ENCODE measurements at regions not wholly inside any gene's neighbourhood (a gene's known extent, or its start where the extent isn't known, plus 50 kb on each side); places are given as distances from the start of the nearest gene placed in this dataset.

- Histone ChIP-seq H3K4me2 (ENCODE audit: insufficient read depth, low read length) (no peak overlapping the region), H4K20me1 (ENCODE audit: insufficient read depth, low read length) (no peaks in the 10 kb centered on the region), H3K4me1 (ENCODE audit: insufficient read depth, low read length) (no peaks in the 10 kb centered on the region), H3K9me3 (ENCODE audit: low read depth, low read length) (no peaks in the 10 kb centered on the region), H3K27me3 (ENCODE audit: insufficient read depth, low read length) (no peaks in the 10 kb centered on the region), H2AFZ (ENCODE audit: low read length) (no peak overlapping the region), H3K79me2 (ENCODE audit: insufficient read depth, low read length) (no peaks in the 10 kb centered on the region), H3K36me3 (ENCODE audit: insufficient read depth, low read length) (no peaks in the 10 kb centered on the region), H3K4me3 (ENCODE audit: insufficient read depth, low read length) (no peak overlapping the region), H3K27ac (ENCODE audit: low read depth, low read length) (no peak overlapping the region)
- TF ChIP-seq CTCF (IDR thresholded peaks at IDR 0.05; ENCODE audit: extremely low read depth, low read depth, low read length), result no peak
- DNase-seq (ENCODE audit: insufficient read length, low spot score, missing footprints), result no peak
Observed at GRCh38 chr2:177117755-177118154, 94.8 kb upstream of the HNRNPA3 start.

GRCh38 chr2:177118636-177119035, 94.0 kb upstream of the HNRNPA3 start:
- H3K27ac ChIP-seq (ENCODE audit: low read depth, low read length), result no peak overlapping the region
- H3K36me3 ChIP-seq (ENCODE audit: insufficient read depth, low read length), result no peaks in the 10 kb centered on the region
- TF ChIP-seq CTCF (IDR thresholded peaks at IDR 0.05; ENCODE audit: extremely low read depth, low read depth, low read length), result no peak
- no peak overlapping the region for H2AFZ ChIP-seq (ENCODE audit: low read length)
- H3K27me3 ChIP-seq (ENCODE audit: insufficient read depth, low read length), result no peaks in the 10 kb centered on the region
- no peaks in the 10 kb centered on the region for H4K20me1 ChIP-seq (ENCODE audit: insufficient read depth, low read length)
- H3K9me3 ChIP-seq (ENCODE audit: low read depth, low read length), result no peaks in the 10 kb centered on the region
- no peaks in the 10 kb centered on the region for H3K4me1 ChIP-seq (ENCODE audit: insufficient read depth, low read length)
- DNase-seq (ENCODE audit: insufficient read length, low spot score, missing footprints), result no peak
- no peak overlapping the region for H3K4me2 ChIP-seq (ENCODE audit: insufficient read depth, low read length)
- H3K79me2 ChIP-seq (ENCODE audit: insufficient read depth, low read length), result no peaks in the 10 kb centered on the region
- no peak overlapping the region for H3K4me3 ChIP-seq (ENCODE audit: insufficient read depth, low read length)

GRCh38 chr2:177119099-177119498, 93.5 kb upstream of the HNRNPA3 start:
- H3K4me1 ChIP-seq (ENCODE audit: insufficient read depth, low read length), result no peaks in the 10 kb centered on the region
- H3K4me3 ChIP-seq (ENCODE audit: insufficient read depth, low read length), result no peak overlapping the region
- no peaks in the 10 kb centered on the region for H4K20me1 ChIP-seq (ENCODE audit: insufficient read depth, low read length)
- no peak overlapping the region for H3K4me2 ChIP-seq (ENCODE audit: insufficient read depth, low read length)
- H2AFZ ChIP-seq (ENCODE audit: low read length), result no peak overlapping the region
- no peaks in the 10 kb centered on the region for H3K79me2 ChIP-seq (ENCODE audit: insufficient read depth, low read length)
- H3K9me3 ChIP-seq (ENCODE audit: low read depth, low read length), result no peaks in the 10 kb centered on the region
- no peak for DNase-seq (ENCODE audit: insufficient read length, low spot score, missing footprints)
- H3K36me3 ChIP-seq (ENCODE audit: insufficient read depth, low read length), result no peaks in the 10 kb centered on the region
- TF ChIP-seq CTCF (IDR thresholded peaks at IDR 0.05; ENCODE audit: extremely low read depth, low read depth, low read length), result no peak
- no peaks in the 10 kb centered on the region for H3K27me3 ChIP-seq (ENCODE audit: insufficient read depth, low read length)
- H3K27ac ChIP-seq (ENCODE audit: low read depth, low read length), result no peak overlapping the region

GRCh38 chr2:177123048-177123447, 89.5 kb upstream of the HNRNPA3 start:
- Histone ChIP-seq H3K4me3 (ENCODE audit: insufficient read depth, low read length) (no peak overlapping the region), H4K20me1 (ENCODE audit: insufficient read depth, low read length) (no peaks in the 10 kb centered on the region), H3K27ac (ENCODE audit: low read depth, low read length) (no peak overlapping the region), H3K4me2 (ENCODE audit: insufficient read depth, low read length) (no peak overlapping the region), H2AFZ (ENCODE audit: low read length) (no peak overlapping the region), H3K36me3 (ENCODE audit: insufficient read depth, low read length) (no peaks in the 10 kb centered on the region), H3K27me3 (ENCODE audit: insufficient read depth, low read length) (no peaks in the 10 kb centered on the region), H3K79me2 (ENCODE audit: insufficient read depth, low read length) (no peaks in the 10 kb centered on the region), H3K9me3 (ENCODE audit: low read depth, low read length) (no peaks in the 10 kb centered on the region), H3K4me1 (ENCODE audit: insufficient read depth, low read length) (no peaks in the 10 kb centered on the region)
- no peak for TF ChIP-seq CTCF (IDR thresholded peaks at IDR 0.05; ENCODE audit: extremely low read depth, low read depth, low read length)
- no peak for DNase-seq (ENCODE audit: insufficient read length, low spot score, missing footprints)
